Kidney (tissue), 13 donors: ENCODE measurements at regions not wholly inside any gene's neighbourhood (a gene's known extent, or its start where the extent isn't known, plus 50 kb on each side); places are given as distances from the start of the nearest gene placed in this dataset.

Experiments used
- DNase-seq, 5 donors: peaks; one replicate each; pipeline ENCODE4 v3.0.0-alpha.2; 2013 to 2020
- FAIRE-seq: peaks from 2 replicates; lab custom pipeline; 2012; peaks lifted over from hg19 to GRCh38; lab: Jason Lieb, UNC
- H3K27ac ChIP-seq, 2 donors: one replicate each; pipeline ENCODE4 v1.7.0; 2013; ENCODE audit warnings: low read depth in 2 of 2, low read length in 2 of 2, inconsistent platforms in 1 of 2
- H3K27me3 ChIP-seq: one replicate; pipeline ENCODE4 v1.7.1; 2013; ENCODE audit warnings: low read length, inconsistent platforms; ENCODE audit not compliant: control insufficient read depth, insufficient read depth
- H3K36me3 ChIP-seq, 3 donors: one replicate each; pipeline versions ENCODE4 v1.7.0 to v1.7.1; 2013; ENCODE audit warnings: low read length in 3 of 3, control low read depth in 1 of 3, inconsistent platforms in 1 of 3; ENCODE audit not compliant: insufficient read depth in 3 of 3, control insufficient read depth in 2 of 3
- H3K4me1 ChIP-seq, 3 donors: one replicate each; pipeline versions ENCODE4 v1.7.0 to v1.7.1; 2013; ENCODE audit warnings: low read length in 3 of 3, inconsistent platforms in 1 of 3, low read depth in 1 of 3; ENCODE audit not compliant: control insufficient read depth in 2 of 3, insufficient read depth in 2 of 3
- H3K4me3 ChIP-seq, 3 donors: one replicate each; pipeline versions ENCODE4 v1.7.0 to v1.8.1; 2013; ENCODE audit warnings: low read length in 3 of 3, control low read depth in 1 of 3, inconsistent platforms in 1 of 3
- H3K9ac ChIP-seq, 3 donors: one replicate each; pipeline versions ENCODE4 v1.7.0 to v1.7.1; 2013; ENCODE audit warnings: low read length in 3 of 3, control low read depth in 1 of 3, inconsistent platforms in 1 of 3
- H3K9me3 ChIP-seq, 3 donors: one replicate each; pipeline versions ENCODE4 v1.7.0 to v1.7.1; 2013; ENCODE audit warnings: low read length in 3 of 3, control low read depth in 1 of 3, inconsistent platforms in 1 of 3; ENCODE audit not compliant: control insufficient read depth in 2 of 3, insufficient read depth in 1 of 3
- CTCF ChIP-seq: IDR thresholded peaks from 3 replicates; pipeline ENCODE4 v1.5.1; 2012; ENCODE audit warnings: mild to moderate bottlenecking, moderate library complexity, borderline replicate concordance; ENCODE audit not compliant: insufficient read depth; ENCODE audit errors: extremely low read depth
- intact Hi-C: fragments of 100-400 bp; cut with DNase I; formaldehyde crosslinking; loops from one replicate; pipeline ENCODE4 v1.11.1; 2022
- donor health status: control.
- donor health status: control.
- donor health status: control.
- donor health status: control.
- donor health status: control.
- donor health status: DM: yes; HTN: yes; CAD: no.
- donor health status: Normal renal cell carcinoma (clear cell type).

DNA sequence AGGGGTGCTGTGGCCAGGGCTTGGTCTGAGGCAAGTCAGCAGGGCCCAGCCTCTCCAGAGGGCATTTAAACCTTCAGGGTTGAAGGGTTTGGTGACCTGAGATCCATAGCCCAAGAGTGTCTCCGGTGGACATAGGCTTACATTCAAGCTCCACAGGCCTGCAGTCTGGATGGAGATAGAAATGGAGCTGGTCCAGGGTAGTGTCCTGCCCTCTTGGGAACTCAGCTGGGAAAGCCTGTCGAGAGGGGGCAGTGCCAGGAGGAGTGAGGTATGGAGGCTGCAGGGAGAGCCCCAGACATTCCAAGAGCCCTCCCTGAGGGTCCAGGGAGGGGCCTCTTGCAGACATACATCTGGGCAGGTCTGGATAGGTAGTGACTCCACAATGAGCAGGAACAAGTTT, 177.0 kb upstream of the MVB12B start:
- no peak for FAIRE-seq
- Histone ChIP-seq H3K27ac (no peak overlapping the region), H3K4me3 (no peak overlapping the region), H3K4me1 (no peaks in the 10 kb centered on the region), H3K27me3 (no peaks in the 10 kb centered on the region), H3K36me3 (no peaks in the 10 kb centered on the region), H3K9me3 (no peaks in the 10 kb centered on the region), H3K9ac (no peak overlapping the region)
- DNase-seq = peak in 3 of 5 donors; percentile 5 to 36 (median 7)
- intact Hi-C loops = no loop called here
- no peak for TF ChIP-seq CTCF

DNA sequence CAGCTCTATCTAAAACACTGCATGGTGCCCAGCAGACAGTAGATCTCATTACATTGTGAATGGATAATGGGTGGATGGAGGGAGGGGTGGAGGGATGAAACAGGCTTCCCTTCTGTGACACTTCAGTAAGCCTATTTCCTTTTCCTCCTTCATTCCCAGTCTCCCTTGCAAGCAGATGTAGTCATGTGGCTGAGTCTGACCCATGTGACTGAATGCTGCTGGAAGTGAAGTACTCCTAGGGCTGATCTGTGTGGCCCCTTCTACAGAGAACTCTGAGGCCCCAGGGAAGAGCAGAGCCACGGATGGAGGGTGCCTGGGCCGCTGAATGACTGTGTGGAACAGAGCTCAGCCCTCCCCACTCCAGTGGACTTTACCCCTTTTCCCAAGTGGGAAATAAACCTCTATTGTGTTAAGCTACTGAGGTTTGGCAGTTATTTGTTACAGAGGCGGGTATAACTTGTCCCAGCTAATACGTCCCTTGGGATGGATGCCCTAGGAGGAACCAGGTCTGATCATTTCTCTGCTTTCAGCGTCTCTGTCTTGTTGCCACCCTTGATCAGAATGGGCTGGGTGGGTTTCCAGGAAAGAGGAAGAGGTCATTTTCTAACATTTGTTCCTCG, 176.1 kb upstream of the MVB12B start:
- Histone ChIP-seq H3K36me3 (no peaks in the 10 kb centered on the region), H3K27me3 (no peaks in the 10 kb centered on the region), H3K9ac (no peak overlapping the region), H3K9me3 (no peaks in the 10 kb centered on the region), H3K27ac (no peak overlapping the region), H3K4me1 (no peaks in the 10 kb centered on the region), H3K4me3 (no peak overlapping the region)
- FAIRE-seq (no peak), DNase-seq (peak in 1 of 5 donors; percentile 6)
- intact Hi-C loops = no loop called here
- TF ChIP-seq CTCF = no peak

DNA sequence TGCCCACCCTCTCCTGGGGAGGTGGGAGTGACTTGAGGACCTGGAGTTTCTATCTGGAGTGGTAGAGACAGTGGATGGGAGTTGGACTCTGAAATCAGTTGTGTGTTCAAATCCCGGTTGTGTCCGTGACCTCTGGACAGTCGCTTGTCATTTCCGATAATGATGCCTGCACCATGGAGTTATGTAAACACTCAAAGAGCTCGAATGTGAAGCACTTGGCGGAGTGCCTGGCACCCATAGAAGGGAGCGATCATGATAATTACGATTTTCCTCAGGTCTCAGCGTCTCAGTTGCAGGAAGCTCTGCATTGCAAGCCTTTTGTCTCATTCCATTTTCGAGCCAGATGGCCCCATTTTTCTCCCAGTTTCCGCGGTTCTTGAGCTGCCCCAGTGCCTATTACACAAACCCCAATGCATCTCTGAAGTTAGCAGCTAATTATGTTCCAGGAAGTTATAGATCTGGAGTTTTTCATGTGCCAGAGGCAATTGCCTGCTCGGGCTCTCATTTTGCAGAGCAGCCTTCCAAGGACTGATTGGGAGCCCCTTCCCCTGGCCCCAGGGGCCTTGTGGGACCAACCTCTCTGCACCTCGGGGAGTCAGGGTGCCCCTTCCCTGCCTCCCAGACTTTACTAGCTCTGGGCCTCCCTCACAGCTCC, 175.5 kb upstream of the MVB12B start:
- no peak overlapping the region for H3K4me3 ChIP-seq
- H3K4me1 ChIP-seq = no peaks in the 10 kb centered on the region
- H3K27me3 ChIP-seq = no peaks in the 10 kb centered on the region
- no peak overlapping the region for H3K9ac ChIP-seq
- H3K36me3 ChIP-seq = no peaks in the 10 kb centered on the region
- no peaks in the 10 kb centered on the region for H3K9me3 ChIP-seq
- no peak for TF ChIP-seq CTCF
- DNase-seq = peak in 1 of 5 donors; percentile 39
- no peak overlapping the region for H3K27ac ChIP-seq
- intact Hi-C loops = no loop called here
- no peak for FAIRE-seq
